OCI-LY1 (cell line): ENCODE measurements at regions not wholly inside any gene's neighbourhood (a gene's known extent, or its start where the extent isn't known, plus 50 kb on each side); places are given as distances from the start of the nearest gene placed in this dataset.

Source experiments
- EZH2 ChIP-seq: fragments of 200-600 bp; sonication (generic), shearing (Covaris generic); IDR thresholded peaks from 2 replicates; pipeline ENCODE4 v1.8.0; 2017; ENCODE audit warnings: borderline replicate concordance, mixed run types, mild to moderate bottlenecking, antibody characterized with exemption, low read length, moderate library complexity, mixed read lengths
- TF ChIP-seq, protein P1 (sequence below): fragments of 200-600 bp; sonication (generic), shearing (Covaris generic); IDR thresholded peaks from 2 replicates; pipeline ENCODE4 v1.5.1; 2017; ENCODE audit warnings: mild to moderate bottlenecking, antibody characterized with exemption, low read length, moderate library complexity, mixed read lengths

DNA sequence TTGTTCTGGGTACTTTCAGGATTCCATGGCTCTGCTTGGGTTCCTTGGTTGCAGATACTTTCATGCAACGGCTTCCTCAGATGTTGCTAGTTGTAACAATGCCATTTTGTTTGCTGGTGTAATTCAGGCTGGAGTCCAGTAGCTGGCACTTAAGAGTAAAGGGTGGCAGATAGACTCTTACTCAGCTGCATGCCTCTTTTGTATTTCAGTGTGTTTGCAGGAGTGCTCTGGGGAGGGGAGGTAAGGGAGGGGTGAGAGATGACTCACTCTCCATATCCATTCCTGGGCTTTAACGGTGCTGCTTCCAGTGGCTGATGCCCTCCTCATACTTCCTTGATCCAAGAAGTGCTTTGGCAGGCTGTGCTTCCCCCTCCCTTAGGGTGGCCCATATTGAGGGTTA is 155.2 kb downstream of the ZNF330 start:
- no peak for TF ChIP-seq EZH2
- TF ChIP-seq, protein P1, sequence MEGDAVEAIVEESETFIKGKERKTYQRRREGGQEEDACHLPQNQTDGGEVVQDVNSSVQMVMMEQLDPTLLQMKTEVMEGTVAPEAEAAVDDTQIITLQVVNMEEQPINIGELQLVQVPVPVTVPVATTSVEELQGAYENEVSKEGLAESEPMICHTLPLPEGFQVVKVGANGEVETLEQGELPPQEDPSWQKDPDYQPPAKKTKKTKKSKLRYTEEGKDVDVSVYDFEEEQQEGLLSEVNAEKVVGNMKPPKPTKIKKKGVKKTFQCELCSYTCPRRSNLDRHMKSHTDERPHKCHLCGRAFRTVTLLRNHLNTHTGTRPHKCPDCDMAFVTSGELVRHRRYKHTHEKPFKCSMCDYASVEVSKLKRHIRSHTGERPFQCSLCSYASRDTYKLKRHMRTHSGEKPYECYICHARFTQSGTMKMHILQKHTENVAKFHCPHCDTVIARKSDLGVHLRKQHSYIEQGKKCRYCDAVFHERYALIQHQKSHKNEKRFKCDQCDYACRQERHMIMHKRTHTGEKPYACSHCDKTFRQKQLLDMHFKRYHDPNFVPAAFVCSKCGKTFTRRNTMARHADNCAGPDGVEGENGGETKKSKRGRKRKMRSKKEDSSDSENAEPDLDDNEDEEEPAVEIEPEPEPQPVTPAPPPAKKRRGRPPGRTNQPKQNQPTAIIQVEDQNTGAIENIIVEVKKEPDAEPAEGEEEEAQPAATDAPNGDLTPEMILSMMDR: no peak
